HEK293 (cell line): ENCODE measurements at regions not wholly inside any gene's neighbourhood (a gene's known extent, or its start where the extent isn't known, plus 50 kb on each side); places are given as distances from the start of the nearest gene placed in this dataset.

Source experiments
- CTCF ChIA-PET: fragments of 350-600 bp; formaldehyde crosslinking; extraction: SDS; loops from one replicate; lab custom pipeline; 2021; ENCODE audit warnings: antibody characterized with exemption; lab: Yijun Ruan, JAX
- POLR2A ChIA-PET: fragments of 300-600 bp; formaldehyde crosslinking; extraction: SDS; loops from one replicate; lab custom pipeline; 2020; ENCODE audit warnings: antibody characterized with exemption, inconsistent platforms; lab: Yijun Ruan, JAX
- H3K27ac ChIP-seq: fragments of 200-500 bp; sonication (Bioruptor generic); 2 replicates; pipeline ENCODE4 v1.5.1; 2014; ENCODE audit warnings: low read depth, low read length, control low read depth, inconsistent platforms; ENCODE audit errors: extremely low read depth
- H3K36me3 ChIP-seq, 2 experiments: fragments of 200-500 bp in 1 of 2; sonication (Bioruptor generic) in 1 of 2; 1 replicate in 1 of 2; 2 replicates in 1 of 2; pipeline ENCODE4 v1.5.1; 2014 to 2017; ENCODE audit warnings: inconsistent platforms in 2 of 2, low read length in 2 of 2; ENCODE audit not compliant: control insufficient read depth in 2 of 2, insufficient read depth in 1 of 2
- H3K4me1 ChIP-seq: fragments of 200-500 bp; sonication (Bioruptor generic); 2 replicates; pipeline ENCODE4 v1.5.1; 2014; ENCODE audit warnings: mild to moderate bottlenecking, low read length, inconsistent platforms; ENCODE audit not compliant: control insufficient read depth, insufficient read depth
- H3K4me3 ChIP-seq: 2 replicates; pipeline ENCODE4 v1.5.1; 2011; ENCODE audit warnings: low read depth, mild to moderate bottlenecking, control low read depth, low read length, moderate library complexity
- H3K9me3 ChIP-seq: fragments of 200-500 bp; sonication (Bioruptor generic); 2 replicates; pipeline ENCODE4 v1.5.1; 2014; ENCODE audit warnings: low read depth, low read length, inconsistent platforms; ENCODE audit not compliant: control insufficient read depth, insufficient read depth
- BCL11A ChIP-seq: fragments of 450-650 bp; formaldehyde crosslinking; IDR thresholded peaks from 2 replicates; pipeline ENCODE4 v1.5.1; 2016; ENCODE audit warnings: low read depth, missing biosample characterization, missing genetic modification characterization
- REST ChIP-seq: fragments of 450-650 bp; formaldehyde crosslinking; IDR thresholded peaks from 2 replicates; pipeline ENCODE4 v1.5.1; 2016; ENCODE audit warnings: missing biosample characterization, missing genetic modification characterization
- SP7 ChIP-seq: fragments of 450-650 bp; formaldehyde crosslinking; IDR thresholded peaks from 2 replicates; pipeline ENCODE4 v1.5.1; 2016; ENCODE audit warnings: missing biosample characterization, missing genetic modification characterization
- TSHZ1 ChIP-seq: fragments of 450-650 bp; formaldehyde crosslinking; IDR thresholded peaks from 2 replicates; pipeline ENCODE4 v1.5.1; 2016; ENCODE audit warnings: missing biosample characterization, missing genetic modification characterization, borderline replicate concordance
- ZBTB11 ChIP-seq: fragments of 450-650 bp; formaldehyde crosslinking; conservative IDR thresholded peaks from 2 replicates; pipeline ENCODE4 v1.5.1; 2016; ENCODE audit warnings: low read depth, missing biosample characterization, missing genetic modification characterization
- ZBTB17 ChIP-seq: fragments of 450-650 bp; formaldehyde crosslinking; IDR thresholded peaks from 2 replicates; pipeline ENCODE4 v1.5.1; 2016; ENCODE audit warnings: missing biosample characterization, missing genetic modification characterization
- ZBTB48 ChIP-seq: fragments of 450-650 bp; formaldehyde crosslinking; IDR thresholded peaks from 2 replicates; pipeline ENCODE4 v1.5.1; 2016; ENCODE audit warnings: missing biosample characterization, missing genetic modification characterization
- ZFHX2 ChIP-seq: fragments of 450-650 bp; formaldehyde crosslinking; conservative IDR thresholded peaks from 2 replicates; pipeline ENCODE4 v1.5.1; 2016; ENCODE audit warnings: missing biosample characterization, missing genetic modification characterization
- ZNF174 ChIP-seq: fragments of 450-650 bp; formaldehyde crosslinking; IDR thresholded peaks from 2 replicates; pipeline ENCODE4 v1.5.0; 2017; ENCODE audit warnings: missing biosample characterization, mild to moderate bottlenecking, missing genetic modification characterization
- ZNF184 ChIP-seq: fragments of 450-650 bp; IDR thresholded peaks from 2 replicates; pipeline ENCODE4 v1.5.1; 2018; ENCODE audit warnings: missing biosample characterization, mild to moderate bottlenecking, missing genetic modification characterization
- ZNF214 ChIP-seq: fragments of 450-650 bp; formaldehyde crosslinking; IDR thresholded peaks from 2 replicates; pipeline ENCODE4 v1.5.1; 2017; ENCODE audit warnings: missing biosample characterization, mild to moderate bottlenecking, missing genetic modification characterization, borderline replicate concordance
- ZNF23 ChIP-seq: fragments of 450-650 bp; formaldehyde crosslinking; IDR thresholded peaks from 2 replicates; pipeline ENCODE4 v1.5.1; 2016; ENCODE audit warnings: missing biosample characterization, missing genetic modification characterization, borderline replicate concordance
- ZNF362 ChIP-seq: fragments of 450-650 bp; formaldehyde crosslinking; IDR thresholded peaks from 2 replicates; pipeline ENCODE4 v1.5.1; 2016; ENCODE audit warnings: missing biosample characterization, missing genetic modification characterization
- ZNF449 ChIP-seq: fragments of 450-650 bp; formaldehyde crosslinking; IDR thresholded peaks from 2 replicates; pipeline ENCODE4 v1.5.1; 2017; ENCODE audit warnings: missing biosample characterization, mild to moderate bottlenecking, missing genetic modification characterization, moderate library complexity
- ZNF48 ChIP-seq: fragments of 450-650 bp; formaldehyde crosslinking; IDR thresholded peaks from 2 replicates; pipeline ENCODE4 v1.5.1; 2016; ENCODE audit warnings: missing biosample characterization, missing genetic modification characterization
- ZNF600 ChIP-seq: fragments of 450-650 bp; formaldehyde crosslinking; IDR thresholded peaks from 2 replicates; pipeline ENCODE4 v1.5.1; 2016; ENCODE audit warnings: missing biosample characterization, missing genetic modification characterization
- ZNF629 ChIP-seq: fragments of 450-650 bp; formaldehyde crosslinking; IDR thresholded peaks from 2 replicates; pipeline ENCODE4 v1.5.1; 2017; ENCODE audit warnings: missing biosample characterization, missing genetic modification characterization

GRCh38 chr10:21334891-21335696 is 190.4 kb downstream of the SKIDA1 start:
- Histone ChIP-seq H3K9me3 (no peaks in the 10 kb centered on the region), H3K27ac (no peak overlapping the region), H3K4me3 (no peak overlapping the region), H3K36me3 (no peaks in the 10 kb centered on the region), H3K4me1 (0 out of 2 replicates have a peak, but pooled peaks cover 5% of the 10 kb centered on the region)
- ChIA-PET POLR2A (interaction anchor here (1.2 kb wide), 1 partner anchor 158 kb away, joined by 3 read pairs; no protein-coding TSS in a partner anchor), CTCF (interaction anchor here (0.6 to 1.2 kb wide), 3 partner anchors 27 to 877 kb away, joined by 3 to 4 read pairs (median 4); no protein-coding TSS in a partner anchor)
- 0 out of 2 replicates have a peak, but pooled peaks have one; percentile 61 for TF ChIP-seq ZNF449 (tag by site-specific recombination)
- 0 out of 2 replicates have a peak, but pooled peaks have one; percentile 24 for TF ChIP-seq ZNF600 (tag by site-specific recombination)
- no peak for TF ChIP-seq BCL11A (tag by site-specific recombination)
- no peak for TF ChIP-seq ZNF48
- no peak for TF ChIP-seq ZNF214
- TF ChIP-seq ZFHX2, result no peak
- no peak for TF ChIP-seq ZBTB11 (tag by site-specific recombination)
- TF ChIP-seq ZNF23, result no peak
- peak; percentile 46; the same call in 1 of the 2 replicates for TF ChIP-seq ZNF629 (tag by site-specific recombination)
- peak; percentile 0; the same call in 1 of the 2 replicates for TF ChIP-seq ZNF362
- peak; percentile 50; the same call in 1 of the 2 replicates for TF ChIP-seq ZBTB48
- 0 out of 2 replicates have a peak, but pooled peaks have one; percentile 14 for TF ChIP-seq ZNF184
- peak; percentile 33; the same call in 1 of the 2 replicates for TF ChIP-seq SP7
- peak; percentile 54 for TF ChIP-seq ZBTB17 (tag by site-specific recombination)

GRCh38 chr10:21330628-21331020 is 194.9 kb downstream of the SKIDA1 start:
- TF ChIP-seq ZNF174 (tag by site-specific recombination), result no peak
- TF ChIP-seq REST, result no peak
- no peak for TF ChIP-seq TSHZ1 (tag by site-specific recombination)
- Histone ChIP-seq H3K4me3 (no peak overlapping the region), H3K9me3 (no peaks in the 10 kb centered on the region), H3K4me1 (no peaks in the 10 kb centered on the region), H3K27ac (no peak overlapping the region), H3K36me3 (no peaks in the 10 kb centered on the region)
- CTCF ChIA-PET, result no interaction called here
- POLR2A ChIA-PET, result interaction anchor here (0.5 to 1.3 kb wide), 2 partner anchors 166 kb away, joined by 3 to 4 read pairs; no protein-coding TSS in a partner anchor
